Rectal smooth muscle tissue (tissue), 1 donor: ENCODE measurements at regions not wholly inside any gene's neighbourhood (a gene's known extent, or its start where the extent isn't known, plus 50 kb on each side); places are given as distances from the start of the nearest gene placed in this dataset.

Source experiments
- H3K27ac ChIP-seq: one replicate; pipeline ENCODE4 v1.7.0; 2013; ENCODE audit warnings: low read depth, low read length, inconsistent platforms
- H3K27me3 ChIP-seq: one replicate; pipeline ENCODE4 v1.7.0; 2013; ENCODE audit warnings: low read length; ENCODE audit not compliant: control insufficient read depth, insufficient read depth
- H3K36me3 ChIP-seq: one replicate; pipeline ENCODE4 v1.7.0; 2013; ENCODE audit warnings: low read length; ENCODE audit not compliant: control insufficient read depth, insufficient read depth
- H3K4me1 ChIP-seq: one replicate; pipeline ENCODE4 v1.7.0; 2013; ENCODE audit warnings: low read length; ENCODE audit not compliant: control insufficient read depth, insufficient read depth
- H3K4me3 ChIP-seq: one replicate; pipeline ENCODE4 v1.7.0; 2013; ENCODE audit warnings: low read length
- H3K9ac ChIP-seq: one replicate; pipeline ENCODE4 v1.7.0; 2013; ENCODE audit warnings: low read length

- H3K27me3 ChIP-seq, result no peaks in the 10 kb centered on the region
- H3K4me3 ChIP-seq, result no peak overlapping the region
- H3K27ac ChIP-seq, result no peak overlapping the region
- no peaks in the 10 kb centered on the region for H3K4me1 ChIP-seq
- H3K36me3 ChIP-seq, result no peaks in the 10 kb centered on the region
- no peak overlapping the region for H3K9ac ChIP-seq
These were observed 62.2 kb downstream of the MYCN start for GRCh38 chr2:16002575-16002974.

- Histone ChIP-seq H3K27me3 (no peaks in the 10 kb centered on the region), H3K9ac (no peak overlapping the region), H3K27ac (no peak overlapping the region), H3K4me1 (no peaks in the 10 kb centered on the region), H3K4me3 (no peak overlapping the region), H3K36me3 (no peaks in the 10 kb centered on the region)
These were observed 61.8 kb downstream of the MYCN start for GRCh38 chr2:16002144-16002543.

DNA sequence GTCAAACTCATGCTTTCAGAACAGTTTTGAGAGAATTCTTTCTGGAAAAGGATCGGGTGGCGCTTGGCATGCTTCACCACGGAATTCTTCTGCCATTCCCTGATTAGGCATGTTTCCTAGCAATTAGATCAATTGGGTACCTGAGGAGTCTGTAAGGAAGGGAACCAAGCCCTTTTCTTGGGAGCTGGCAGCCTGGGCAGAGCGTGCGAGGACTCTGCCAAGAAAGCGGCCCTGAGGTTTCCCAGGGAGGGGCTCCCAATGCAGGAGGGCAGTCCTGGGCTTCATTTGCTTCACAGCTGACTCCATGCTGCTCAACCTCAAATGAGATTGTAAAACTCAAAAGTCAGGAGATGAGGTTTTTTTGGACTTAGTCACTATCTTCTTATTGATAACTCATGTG is 60.3 kb downstream of the MYCN start:
- Histone ChIP-seq H3K36me3 (no peaks in the 10 kb centered on the region), H3K27ac (no peak overlapping the region), H3K4me3 (no peak overlapping the region), H3K4me1 (no peaks in the 10 kb centered on the region), H3K9ac (no peak overlapping the region), H3K27me3 (no peaks in the 10 kb centered on the region)

- Histone ChIP-seq H3K9ac (no peak overlapping the region), H3K27me3 (no peaks in the 10 kb centered on the region), H3K27ac (no peak overlapping the region), H3K4me3 (no peak overlapping the region), H3K36me3 (no peaks in the 10 kb centered on the region), H3K4me1 (no peaks in the 10 kb centered on the region)
These were observed 59.5 kb downstream of the MYCN start for GRCh38 chr2:15999596-16000469.

GRCh38 chr2:15997728-15998280 is 57.5 kb downstream of the MYCN start:
- H3K27me3 ChIP-seq, result no peaks in the 10 kb centered on the region
- H3K4me3 ChIP-seq, result no peak overlapping the region
- H3K36me3 ChIP-seq, result no peaks in the 10 kb centered on the region
- no peak overlapping the region for H3K27ac ChIP-seq
- H3K9ac ChIP-seq, result no peak overlapping the region
- H3K4me1 ChIP-seq, result no peaks in the 10 kb centered on the region

DNA sequence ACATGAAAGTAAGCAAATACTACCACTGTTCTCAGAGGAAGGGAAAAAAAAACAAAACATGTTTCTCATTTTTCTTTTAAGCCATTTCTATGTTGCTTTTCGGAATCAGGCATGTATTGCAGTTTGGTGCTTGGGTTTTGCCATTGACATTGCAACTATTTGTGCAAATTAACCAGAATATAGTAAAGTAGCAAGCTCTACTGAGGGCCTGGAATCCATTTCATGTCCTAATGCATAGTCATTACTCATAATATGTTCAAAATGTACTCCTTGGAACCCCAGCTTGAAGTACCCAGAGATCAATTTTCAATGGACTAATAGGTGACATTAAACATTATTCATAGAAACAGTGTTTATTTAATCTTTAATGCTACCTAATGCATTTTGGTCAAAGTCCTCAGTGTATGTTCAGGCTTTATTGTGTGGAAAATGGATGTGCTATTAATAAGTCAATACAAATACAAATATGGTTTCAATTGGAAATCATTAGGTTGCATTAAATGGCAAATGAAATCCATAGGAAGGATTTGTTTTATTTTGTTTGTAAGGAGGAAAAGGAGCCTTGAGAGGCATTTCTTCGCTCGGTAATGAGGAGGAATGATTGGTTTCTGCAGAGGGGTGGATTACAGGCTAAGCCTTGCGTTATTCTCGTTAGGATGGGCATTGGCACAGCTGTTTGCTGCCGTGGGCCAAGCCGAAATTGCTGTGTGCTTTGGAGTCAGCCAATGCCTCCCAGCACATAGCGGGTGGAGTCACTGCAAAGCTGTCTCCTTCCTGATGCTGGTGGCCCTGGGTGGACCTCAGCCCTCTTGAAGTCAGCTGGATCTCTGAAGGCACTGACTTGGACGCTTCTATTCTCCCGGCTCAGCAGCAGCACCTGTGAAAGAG is 56.4 kb downstream of the MYCN start:
- Histone ChIP-seq H3K36me3 (no peaks in the 10 kb centered on the region), H3K4me3 (no peak overlapping the region), H3K4me1 (no peaks in the 10 kb centered on the region), H3K9ac (no peak overlapping the region), H3K27ac (no peak overlapping the region), H3K27me3 (no peaks in the 10 kb centered on the region)
